Breast epithelium (tissue), 3 donors: ENCODE measurements at regions not wholly inside any gene's neighbourhood (a gene's known extent, or its start where the extent isn't known, plus 50 kb on each side); places are given as distances from the start of the nearest gene placed in this dataset.

Experiments
- POLR2A ChIP-seq: fragments of 450-650 bp; IDR thresholded peaks from one replicate; pipeline ENCODE4 v1.6.1; 2016; ENCODE audit warnings: antibody characterized with exemption, mild to moderate bottlenecking, moderate library complexity
- POLR2AphosphoS5 ChIP-seq, 3 donors: sonication (generic); formaldehyde crosslinking; IDR thresholded peaks; one replicate each; pipeline ENCODE4 v1.6.1; 2017; ENCODE audit warnings: antibody characterized with exemption in 3 of 3
- TF ChIP-seq, protein P1 (sequence below), 3 donors: fragments of 450-650 bp; IDR thresholded peaks; one replicate each; pipeline ENCODE4 v1.5.1; 2016 to 2017; ENCODE audit warnings: antibody characterized with exemption in 3 of 3, mild to moderate bottlenecking in 3 of 3, moderate library complexity in 3 of 3

DNA sequence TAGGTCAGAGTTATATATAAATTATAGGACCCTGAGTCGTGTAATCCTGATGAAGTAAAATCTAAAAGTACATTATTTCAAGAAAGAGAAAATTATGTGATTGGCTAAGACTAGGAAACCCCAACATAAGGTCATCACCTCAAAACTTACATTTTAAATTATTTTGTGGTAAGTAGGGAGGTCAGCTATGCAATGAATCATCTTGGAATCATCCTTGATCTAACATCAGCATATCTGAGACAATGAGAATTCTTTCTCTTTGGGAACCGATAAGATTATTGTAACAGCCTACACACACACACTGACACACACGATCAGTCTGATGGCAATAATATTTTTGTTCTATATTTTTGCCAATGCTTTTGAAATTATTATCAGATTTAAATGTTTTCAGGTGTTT, 904.8 kb upstream of the CHAC2 start:
- TF ChIP-seq POLR2A (no peak), POLR2AphosphoS5 (IDR thresholded peaks at IDR 0.05) (no peak)
- TF ChIP-seq, protein P1, sequence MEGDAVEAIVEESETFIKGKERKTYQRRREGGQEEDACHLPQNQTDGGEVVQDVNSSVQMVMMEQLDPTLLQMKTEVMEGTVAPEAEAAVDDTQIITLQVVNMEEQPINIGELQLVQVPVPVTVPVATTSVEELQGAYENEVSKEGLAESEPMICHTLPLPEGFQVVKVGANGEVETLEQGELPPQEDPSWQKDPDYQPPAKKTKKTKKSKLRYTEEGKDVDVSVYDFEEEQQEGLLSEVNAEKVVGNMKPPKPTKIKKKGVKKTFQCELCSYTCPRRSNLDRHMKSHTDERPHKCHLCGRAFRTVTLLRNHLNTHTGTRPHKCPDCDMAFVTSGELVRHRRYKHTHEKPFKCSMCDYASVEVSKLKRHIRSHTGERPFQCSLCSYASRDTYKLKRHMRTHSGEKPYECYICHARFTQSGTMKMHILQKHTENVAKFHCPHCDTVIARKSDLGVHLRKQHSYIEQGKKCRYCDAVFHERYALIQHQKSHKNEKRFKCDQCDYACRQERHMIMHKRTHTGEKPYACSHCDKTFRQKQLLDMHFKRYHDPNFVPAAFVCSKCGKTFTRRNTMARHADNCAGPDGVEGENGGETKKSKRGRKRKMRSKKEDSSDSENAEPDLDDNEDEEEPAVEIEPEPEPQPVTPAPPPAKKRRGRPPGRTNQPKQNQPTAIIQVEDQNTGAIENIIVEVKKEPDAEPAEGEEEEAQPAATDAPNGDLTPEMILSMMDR (IDR thresholded peaks at IDR 0.05) = no peak
